ENCODE measurements at regions not wholly inside any gene's neighbourhood (a gene's known extent, or its start where the extent isn't known, plus 50 kb on each side); places are given as distances from the start of the nearest gene placed in this dataset.

DNA sequence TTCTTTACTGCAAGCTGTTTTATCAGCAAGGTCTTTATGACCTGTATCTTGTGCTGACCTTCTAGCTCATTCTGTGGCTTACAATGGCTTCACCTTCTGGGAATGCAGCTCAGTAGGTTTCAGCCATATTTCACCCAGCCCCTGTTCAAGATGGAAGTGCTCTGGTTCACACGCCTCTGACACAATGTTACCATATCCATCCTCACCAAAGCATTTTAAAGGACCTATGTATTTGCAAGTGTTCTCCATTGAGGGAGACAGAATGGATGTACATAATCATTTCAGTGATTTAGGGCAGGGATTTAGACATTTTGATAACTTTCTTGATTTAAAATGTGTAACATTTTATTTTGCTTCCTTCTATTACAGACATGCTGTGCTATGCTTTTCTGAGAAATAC, 182.3 kb upstream of the FN1 start (continued):
- TF ChIP-seq, protein P1, sequence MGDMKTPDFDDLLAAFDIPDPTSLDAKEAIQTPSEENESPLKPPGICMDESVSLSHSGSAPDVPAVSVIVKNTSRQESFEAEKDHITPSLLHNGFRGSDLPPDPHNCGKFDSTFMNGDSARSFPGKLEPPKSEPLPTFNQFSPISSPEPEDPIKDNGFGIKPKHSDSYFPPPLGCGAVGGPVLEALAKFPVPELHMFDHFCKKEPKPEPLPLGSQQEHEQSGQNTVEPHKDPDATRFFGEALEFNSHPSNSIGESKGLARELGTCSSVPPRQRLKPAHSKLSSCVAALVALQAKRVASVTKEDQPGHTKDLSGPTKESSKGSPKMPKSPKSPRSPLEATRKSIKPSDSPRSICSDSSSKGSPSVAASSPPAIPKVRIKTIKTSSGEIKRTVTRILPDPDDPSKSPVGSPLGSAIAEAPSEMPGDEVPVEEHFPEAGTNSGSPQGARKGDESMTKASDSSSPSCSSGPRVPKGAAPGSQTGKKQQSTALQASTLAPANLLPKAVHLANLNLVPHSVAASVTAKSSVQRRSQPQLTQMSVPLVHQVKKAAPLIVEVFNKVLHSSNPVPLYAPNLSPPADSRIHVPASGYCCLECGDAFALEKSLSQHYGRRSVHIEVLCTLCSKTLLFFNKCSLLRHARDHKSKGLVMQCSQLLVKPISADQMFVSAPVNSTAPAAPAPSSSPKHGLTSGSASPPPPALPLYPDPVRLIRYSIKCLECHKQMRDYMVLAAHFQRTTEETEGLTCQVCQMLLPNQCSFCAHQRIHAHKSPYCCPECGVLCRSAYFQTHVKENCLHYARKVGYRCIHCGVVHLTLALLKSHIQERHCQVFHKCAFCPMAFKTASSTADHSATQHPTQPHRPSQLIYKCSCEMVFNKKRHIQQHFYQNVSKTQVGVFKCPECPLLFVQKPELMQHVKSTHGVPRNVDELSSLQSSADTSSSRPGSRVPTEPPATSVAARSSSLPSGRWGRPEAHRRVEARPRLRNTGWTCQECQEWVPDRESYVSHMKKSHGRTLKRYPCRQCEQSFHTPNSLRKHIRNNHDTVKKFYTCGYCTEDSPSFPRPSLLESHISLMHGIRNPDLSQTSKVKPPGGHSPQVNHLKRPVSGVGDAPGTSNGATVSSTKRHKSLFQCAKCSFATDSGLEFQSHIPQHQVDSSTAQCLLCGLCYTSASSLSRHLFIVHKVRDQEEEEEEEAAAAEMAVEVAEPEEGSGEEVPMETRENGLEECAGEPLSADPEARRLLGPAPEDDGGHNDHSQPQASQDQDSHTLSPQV (IDR thresholded peaks at IDR 0.05): peak; percentile 88
- TF ChIP-seq, protein P2, sequence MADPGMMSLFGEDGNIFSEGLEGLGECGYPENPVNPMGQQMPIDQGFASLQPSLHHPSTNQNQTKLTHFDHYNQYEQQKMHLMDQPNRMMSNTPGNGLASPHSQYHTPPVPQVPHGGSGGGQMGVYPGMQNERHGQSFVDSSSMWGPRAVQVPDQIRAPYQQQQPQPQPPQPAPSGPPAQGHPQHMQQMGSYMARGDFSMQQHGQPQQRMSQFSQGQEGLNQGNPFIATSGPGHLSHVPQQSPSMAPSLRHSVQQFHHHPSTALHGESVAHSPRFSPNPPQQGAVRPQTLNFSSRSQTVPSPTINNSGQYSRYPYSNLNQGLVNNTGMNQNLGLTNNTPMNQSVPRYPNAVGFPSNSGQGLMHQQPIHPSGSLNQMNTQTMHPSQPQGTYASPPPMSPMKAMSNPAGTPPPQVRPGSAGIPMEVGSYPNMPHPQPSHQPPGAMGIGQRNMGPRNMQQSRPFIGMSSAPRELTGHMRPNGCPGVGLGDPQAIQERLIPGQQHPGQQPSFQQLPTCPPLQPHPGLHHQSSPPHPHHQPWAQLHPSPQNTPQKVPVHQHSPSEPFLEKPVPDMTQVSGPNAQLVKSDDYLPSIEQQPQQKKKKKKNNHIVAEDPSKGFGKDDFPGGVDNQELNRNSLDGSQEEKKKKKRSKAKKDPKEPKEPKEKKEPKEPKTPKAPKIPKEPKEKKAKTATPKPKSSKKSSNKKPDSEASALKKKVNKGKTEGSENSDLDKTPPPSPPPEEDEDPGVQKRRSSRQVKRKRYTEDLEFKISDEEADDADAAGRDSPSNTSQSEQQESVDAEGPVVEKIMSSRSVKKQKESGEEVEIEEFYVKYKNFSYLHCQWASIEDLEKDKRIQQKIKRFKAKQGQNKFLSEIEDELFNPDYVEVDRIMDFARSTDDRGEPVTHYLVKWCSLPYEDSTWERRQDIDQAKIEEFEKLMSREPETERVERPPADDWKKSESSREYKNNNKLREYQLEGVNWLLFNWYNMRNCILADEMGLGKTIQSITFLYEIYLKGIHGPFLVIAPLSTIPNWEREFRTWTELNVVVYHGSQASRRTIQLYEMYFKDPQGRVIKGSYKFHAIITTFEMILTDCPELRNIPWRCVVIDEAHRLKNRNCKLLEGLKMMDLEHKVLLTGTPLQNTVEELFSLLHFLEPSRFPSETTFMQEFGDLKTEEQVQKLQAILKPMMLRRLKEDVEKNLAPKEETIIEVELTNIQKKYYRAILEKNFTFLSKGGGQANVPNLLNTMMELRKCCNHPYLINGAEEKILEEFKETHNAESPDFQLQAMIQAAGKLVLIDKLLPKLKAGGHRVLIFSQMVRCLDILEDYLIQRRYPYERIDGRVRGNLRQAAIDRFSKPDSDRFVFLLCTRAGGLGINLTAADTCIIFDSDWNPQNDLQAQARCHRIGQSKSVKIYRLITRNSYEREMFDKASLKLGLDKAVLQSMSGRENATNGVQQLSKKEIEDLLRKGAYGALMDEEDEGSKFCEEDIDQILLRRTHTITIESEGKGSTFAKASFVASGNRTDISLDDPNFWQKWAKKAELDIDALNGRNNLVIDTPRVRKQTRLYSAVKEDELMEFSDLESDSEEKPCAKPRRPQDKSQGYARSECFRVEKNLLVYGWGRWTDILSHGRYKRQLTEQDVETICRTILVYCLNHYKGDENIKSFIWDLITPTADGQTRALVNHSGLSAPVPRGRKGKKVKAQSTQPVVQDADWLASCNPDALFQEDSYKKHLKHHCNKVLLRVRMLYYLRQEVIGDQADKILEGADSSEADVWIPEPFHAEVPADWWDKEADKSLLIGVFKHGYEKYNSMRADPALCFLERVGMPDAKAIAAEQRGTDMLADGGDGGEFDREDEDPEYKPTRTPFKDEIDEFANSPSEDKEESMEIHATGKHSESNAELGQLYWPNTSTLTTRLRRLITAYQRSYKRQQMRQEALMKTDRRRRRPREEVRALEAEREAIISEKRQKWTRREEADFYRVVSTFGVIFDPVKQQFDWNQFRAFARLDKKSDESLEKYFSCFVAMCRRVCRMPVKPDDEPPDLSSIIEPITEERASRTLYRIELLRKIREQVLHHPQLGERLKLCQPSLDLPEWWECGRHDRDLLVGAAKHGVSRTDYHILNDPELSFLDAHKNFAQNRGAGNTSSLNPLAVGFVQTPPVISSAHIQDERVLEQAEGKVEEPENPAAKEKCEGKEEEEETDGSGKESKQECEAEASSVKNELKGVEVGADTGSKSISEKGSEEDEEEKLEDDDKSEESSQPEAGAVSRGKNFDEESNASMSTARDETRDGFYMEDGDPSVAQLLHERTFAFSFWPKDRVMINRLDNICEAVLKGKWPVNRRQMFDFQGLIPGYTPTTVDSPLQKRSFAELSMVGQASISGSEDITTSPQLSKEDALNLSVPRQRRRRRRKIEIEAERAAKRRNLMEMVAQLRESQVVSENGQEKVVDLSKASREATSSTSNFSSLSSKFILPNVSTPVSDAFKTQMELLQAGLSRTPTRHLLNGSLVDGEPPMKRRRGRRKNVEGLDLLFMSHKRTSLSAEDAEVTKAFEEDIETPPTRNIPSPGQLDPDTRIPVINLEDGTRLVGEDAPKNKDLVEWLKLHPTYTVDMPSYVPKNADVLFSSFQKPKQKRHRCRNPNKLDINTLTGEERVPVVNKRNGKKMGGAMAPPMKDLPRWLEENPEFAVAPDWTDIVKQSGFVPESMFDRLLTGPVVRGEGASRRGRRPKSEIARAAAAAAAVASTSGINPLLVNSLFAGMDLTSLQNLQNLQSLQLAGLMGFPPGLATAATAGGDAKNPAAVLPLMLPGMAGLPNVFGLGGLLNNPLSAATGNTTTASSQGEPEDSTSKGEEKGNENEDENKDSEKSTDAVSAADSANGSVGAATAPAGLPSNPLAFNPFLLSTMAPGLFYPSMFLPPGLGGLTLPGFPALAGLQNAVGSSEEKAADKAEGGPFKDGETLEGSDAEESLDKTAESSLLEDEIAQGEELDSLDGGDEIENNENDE (IDR thresholded peaks at IDR 0.05; ENCODE audit: low read depth, low read length): no peak
- TF ChIP-seq ZC3H4 (CRISPR knock-in tag; IDR thresholded peaks at IDR 0.05; ENCODE audit: borderline replicate concordance): no peak
- no peak for TF ChIP-seq MCM7 (IDR thresholded peaks at IDR 0.05)
- no peak for TF ChIP-seq SMAD2 (IDR thresholded peaks at IDR 0.05; ENCODE audit: low read depth, low read length)
- TF ChIP-seq KDM2B (CRISPR knock-in tag; IDR thresholded peaks at IDR 0.05): no peak
- no peak for TF ChIP-seq RB1 (IDR thresholded peaks at IDR 0.05; ENCODE audit: low read depth)
- no peak for TF ChIP-seq ZBTB1 (CRISPR knock-in tag; IDR thresholded peaks at IDR 0.05; ENCODE audit: borderline replicate concordance, low read depth)
- TF ChIP-seq NR2C1 (IDR thresholded peaks at IDR 0.05): no peak
- peak; percentile 64 for TF ChIP-seq NR2C1 (tag; IDR thresholded peaks at IDR 0.05)
- no peak for TF ChIP-seq POLR2A (conservative IDR thresholded peaks at IDR 0.05)
- no peak for TF ChIP-seq GTF2E2 (tag; IDR thresholded peaks at IDR 0.05)
- TF ChIP-seq, protein P3, sequence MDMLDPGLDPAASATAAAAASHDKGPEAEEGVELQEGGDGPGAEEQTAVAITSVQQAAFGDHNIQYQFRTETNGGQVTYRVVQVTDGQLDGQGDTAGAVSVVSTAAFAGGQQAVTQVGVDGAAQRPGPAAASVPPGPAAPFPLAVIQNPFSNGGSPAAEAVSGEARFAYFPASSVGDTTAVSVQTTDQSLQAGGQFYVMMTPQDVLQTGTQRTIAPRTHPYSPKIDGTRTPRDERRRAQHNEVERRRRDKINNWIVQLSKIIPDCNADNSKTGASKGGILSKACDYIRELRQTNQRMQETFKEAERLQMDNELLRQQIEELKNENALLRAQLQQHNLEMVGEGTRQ (CRISPR knock-in tag; IDR thresholded peaks at IDR 0.05): no peak
- TF ChIP-seq KLF13 (tag; IDR thresholded peaks at IDR 0.05; ENCODE audit: borderline replicate concordance, low read depth): no peak
